Globus pallidus (tissue), 1 donor: ENCODE measurements at regions not wholly inside any gene's neighbourhood (a gene's known extent, or its start where the extent isn't known, plus 50 kb on each side); places are given as distances from the start of the nearest gene placed in this dataset.

ENCODE experiments used
- DNase-seq: peaks from one replicate; pipeline ENCODE4 v3.0.0-alpha.2; 2015; ENCODE audit warnings: low spot score

DNA sequence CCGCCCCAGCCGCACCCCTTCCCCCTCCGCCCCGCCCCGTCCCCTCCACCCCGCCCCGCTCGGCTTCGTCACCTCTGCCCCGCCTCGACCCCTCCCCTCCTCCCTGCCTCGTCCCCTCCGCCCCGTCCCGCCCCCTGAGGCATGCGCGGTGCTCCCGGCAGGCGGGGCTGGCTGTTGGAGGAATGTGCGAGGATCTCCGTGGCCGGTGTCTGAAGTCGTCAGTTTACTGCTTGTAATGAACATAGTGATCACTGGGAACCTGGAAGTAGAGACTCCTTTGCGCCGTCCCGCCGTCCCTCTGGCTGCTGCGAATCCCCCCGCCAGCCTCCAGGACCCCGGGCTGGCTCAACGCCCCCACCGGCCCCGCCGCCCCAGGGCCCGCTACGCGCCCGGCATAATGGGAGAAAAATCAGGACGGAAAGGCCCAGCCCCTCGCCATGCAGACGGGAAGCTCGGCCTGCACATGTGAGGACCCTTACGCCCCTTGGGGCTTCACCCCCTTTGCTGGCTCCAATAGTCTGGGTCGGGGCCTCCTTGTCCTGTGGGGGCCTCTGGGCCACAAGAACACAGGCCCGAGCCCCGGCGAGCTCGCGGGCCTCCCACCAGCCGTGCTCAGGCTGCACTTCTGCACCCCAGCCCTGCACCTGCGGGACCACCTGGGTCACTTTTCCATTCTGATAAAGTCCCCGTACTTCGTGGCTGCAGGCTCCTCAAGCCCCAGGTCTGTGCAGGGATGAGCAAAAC, 743.1 kb downstream of the KCNJ18 start:
- DNase-seq: no peak

DNA sequence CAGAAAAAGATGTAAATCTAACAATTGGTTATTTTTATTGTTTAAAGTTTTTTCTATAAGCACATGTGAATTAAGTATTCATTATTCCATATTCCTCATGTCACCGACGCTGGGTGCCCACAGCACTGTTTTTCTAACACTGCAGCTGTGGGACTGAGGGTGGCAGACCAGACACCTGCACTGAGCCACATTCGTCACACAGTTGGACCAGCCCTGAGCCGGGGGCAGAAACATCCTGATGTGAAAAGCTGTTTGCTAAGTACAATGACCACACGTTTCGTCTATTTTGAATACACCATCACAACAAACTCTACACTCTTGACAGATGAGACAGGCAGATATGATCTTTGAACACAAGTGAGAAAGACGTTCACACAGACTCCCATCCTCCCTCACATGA, 749.5 kb downstream of the KCNJ18 start:
- no peak for DNase-seq

DNA sequence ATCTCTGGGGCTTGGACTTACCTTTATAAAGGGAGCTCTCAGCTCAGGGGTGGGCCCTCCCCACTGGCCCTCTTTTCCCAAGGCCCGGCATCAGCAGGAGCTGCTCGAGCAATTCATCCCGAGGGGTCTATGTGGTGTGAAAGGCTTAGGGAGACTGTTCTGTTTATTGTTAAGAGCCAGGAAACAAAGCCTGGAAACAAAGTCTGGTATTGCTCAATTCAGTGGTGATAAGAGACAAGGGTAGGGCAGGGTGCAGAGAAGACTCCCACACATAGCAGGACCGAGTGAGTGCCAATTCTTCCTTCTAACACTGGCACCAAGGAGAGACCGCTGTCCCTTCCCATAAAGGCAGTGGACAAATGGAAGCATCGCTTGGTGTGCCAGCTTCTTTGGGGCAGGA, 750.7 kb downstream of the KCNJ18 start:
- DNase-seq: no peak

DNA sequence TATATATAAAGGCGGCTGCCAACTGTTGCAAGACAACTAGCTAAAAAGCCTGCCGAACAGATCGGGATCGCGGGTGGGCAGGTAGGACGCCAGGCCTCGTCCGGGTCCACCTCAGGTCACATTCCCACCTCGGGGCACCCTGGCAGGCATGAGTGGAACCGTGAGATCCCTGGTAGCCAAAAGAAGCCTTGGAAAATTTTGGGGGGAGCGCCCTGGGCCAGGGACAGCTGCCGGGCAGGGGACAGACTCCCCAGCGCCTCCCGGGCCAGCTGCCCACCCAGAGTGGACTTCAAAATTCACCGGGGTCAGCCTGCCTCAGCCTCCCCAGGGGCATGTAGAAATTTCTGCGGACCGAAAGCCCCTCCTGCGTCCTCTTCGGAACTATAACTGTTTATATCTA, 760.9 kb downstream of the KCNJ18 start:
- no peak for DNase-seq

GRCh38 chr17:22454070-22454999, 762.0 kb downstream of the KCNJ18 start:
- no peak for DNase-seq

DNA sequence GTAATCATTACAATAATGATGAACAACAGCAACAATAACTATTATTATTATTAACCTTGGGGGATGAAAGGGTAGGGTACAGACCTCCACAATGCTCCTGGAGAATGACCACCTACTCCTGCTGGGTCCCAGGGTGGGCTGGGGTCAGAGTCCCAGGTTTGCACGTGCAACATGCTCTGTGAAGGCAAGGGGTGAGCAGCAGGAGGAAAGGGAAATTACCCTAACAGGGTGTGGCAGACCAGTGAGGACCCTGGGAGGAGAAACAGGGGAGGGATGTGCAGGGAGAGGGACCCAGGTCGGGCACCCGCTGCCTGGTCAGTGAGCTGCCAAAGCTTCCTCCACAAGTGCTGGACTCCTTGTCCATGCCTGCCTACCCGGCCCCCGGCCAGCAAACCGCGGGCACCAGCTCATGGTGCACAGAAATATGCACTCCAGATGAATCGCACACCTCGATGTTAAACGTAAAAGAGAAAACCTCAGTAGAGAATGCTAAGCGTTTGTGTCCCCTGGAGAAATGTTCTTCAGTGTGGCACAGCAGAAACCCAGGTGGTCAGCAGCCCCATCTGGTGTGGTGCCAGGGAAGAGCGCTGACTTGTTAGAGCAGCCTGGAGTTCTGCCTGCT, 767.1 kb downstream of the KCNJ18 start:
- no peak for DNase-seq

GRCh38 chr17:22459953-22460350, 767.6 kb downstream of the KCNJ18 start:
- no peak for DNase-seq

DNA sequence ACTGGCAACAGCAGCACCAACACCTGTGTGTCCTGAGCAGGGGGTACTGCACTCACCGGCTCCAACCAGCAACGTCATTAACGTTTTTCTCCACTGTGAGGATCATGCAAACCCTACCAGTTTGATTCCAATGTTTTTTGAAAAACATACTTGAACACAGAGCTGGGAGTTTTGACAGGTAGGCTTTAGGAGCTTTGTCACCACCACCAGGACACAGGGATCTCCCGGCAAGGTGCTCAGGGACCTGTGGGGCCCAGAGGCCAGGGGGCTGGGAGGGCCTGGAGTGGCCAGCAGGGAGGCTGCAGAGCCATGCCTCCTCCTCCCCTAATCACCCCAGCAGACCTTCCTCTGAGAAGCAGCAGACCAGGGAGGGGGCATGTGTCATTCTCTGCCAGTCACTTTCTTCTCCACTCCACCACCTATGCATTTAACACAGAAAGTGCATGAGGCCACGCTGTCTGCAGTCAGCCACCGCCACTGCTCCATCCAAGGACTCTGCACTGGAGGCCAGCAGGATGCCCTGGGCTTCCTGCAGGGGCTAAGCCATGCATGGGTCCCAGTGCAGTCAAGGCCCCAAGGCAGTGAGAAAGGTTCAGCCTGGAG, 768.2 kb downstream of the KCNJ18 start:
- DNase-seq: no peak

DNA sequence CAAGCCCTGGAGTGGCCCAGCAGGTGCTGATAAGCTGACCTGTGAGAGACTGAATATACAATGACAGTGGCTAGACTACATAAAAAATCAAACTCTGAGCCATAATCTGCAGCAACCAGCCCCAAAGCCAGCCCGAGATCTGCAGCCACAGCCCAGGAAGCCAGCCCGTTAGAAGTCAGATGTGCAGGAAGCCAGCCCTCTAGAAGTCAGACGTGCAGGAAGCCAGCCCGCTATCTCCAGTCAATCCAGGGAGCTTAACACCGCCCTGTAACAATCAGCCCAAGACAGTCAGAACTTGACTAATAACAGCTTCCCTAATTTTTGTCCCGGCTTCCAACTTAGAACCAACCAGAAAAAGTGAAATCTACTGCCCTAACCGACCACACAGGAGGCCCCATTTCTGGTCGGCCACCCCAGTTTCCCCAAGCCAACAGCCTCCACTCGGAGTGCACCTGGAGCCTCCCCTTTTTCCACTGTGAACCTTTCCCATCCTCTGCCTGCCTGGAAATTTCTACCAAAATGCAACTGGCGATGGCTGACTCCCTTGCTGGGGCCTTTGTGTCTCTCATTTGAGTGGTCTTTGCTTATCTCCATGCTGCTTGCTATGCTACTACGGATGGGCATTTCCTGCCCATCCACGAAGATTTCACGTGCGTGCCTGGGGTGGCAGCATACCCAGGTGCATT, 769.3 kb downstream of the KCNJ18 start:
- DNase-seq: no peak

- DNase-seq: no peak
Observed at GRCh38 chr17:22462461-22462860, 770.1 kb downstream of the KCNJ18 start.

- DNase-seq: no peak
Observed at GRCh38 chr17:22463110-22463850, 771.0 kb downstream of the KCNJ18 start.

- no peak for DNase-seq
Observed at GRCh38 chr17:22464041-22464440, 771.7 kb downstream of the KCNJ18 start.

GRCh38 chr17:22467720-22468119, 775.4 kb downstream of the KCNJ18 start:
- no peak for DNase-seq

DNA sequence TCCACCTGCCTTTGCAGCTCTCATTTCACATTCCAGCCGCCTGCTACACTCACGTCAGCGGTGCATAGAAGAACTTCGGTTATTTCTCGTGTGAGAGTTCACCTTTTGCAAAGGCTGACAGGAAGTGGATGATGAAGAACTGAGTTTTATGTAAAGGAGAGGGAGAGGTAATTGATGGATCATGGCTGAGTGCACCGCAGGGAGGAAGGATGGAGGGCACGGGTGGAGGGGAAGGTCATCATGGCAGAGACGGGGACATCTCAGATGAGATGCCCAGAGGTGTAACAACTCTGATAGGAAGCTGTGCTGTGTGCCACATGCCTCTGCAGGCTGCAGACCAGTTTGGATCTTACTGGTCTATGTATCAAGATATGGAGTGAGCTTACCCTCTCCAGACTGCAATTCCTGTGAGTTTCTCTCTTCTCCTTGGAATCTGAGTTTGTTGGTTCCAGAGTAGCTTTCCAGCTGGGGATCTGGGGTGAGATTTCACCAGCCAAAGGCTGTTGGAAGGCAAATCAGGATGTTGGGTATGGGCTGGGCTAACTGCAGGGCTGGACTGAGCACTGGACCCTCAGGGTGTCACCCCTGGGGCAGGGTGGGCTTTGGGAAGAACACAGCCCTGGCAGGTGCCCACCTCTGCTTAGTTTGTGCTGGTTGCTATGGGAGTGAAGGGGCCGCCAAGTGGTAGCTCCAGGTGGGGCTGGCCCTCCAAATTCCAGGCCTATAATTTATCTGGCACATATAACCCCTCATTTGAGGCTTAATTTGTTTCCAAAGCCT, 777.0 kb downstream of the KCNJ18 start:
- DNase-seq: no peak

GRCh38 chr17:22469941-22470340, 777.6 kb downstream of the KCNJ18 start:
- no peak for DNase-seq

GRCh38 chr17:22470411-22471175, 778.3 kb downstream of the KCNJ18 start:
- DNase-seq: no peak

DNA sequence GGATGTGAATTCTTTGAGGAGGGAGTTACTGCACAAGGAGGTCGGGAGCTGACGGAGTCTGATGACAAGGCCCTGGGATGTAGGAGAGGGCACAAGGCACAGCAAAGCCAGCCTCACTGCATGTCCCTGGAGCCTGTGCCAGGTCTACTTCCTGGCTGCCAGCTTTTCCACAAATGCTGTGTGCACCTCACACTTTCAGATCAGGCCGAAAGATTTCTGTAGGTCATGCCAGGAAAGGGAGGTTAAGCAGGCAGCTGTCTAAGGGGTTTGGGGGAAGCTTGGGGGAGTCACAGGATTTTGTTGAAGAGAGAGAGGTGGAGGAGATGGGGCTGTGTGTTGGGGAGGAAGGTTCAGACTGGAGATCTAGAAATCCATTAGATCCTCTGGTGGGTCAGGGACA, 792.5 kb downstream of the KCNJ18 start:
- no peak for DNase-seq

- DNase-seq: no peak
Observed at GRCh38 chr17:22490399-22490798, 798.1 kb downstream of the KCNJ18 start.

- DNase-seq: no peak
Observed at GRCh38 chr17:22492331-22492730, 800.0 kb downstream of the KCNJ18 start.

DNA sequence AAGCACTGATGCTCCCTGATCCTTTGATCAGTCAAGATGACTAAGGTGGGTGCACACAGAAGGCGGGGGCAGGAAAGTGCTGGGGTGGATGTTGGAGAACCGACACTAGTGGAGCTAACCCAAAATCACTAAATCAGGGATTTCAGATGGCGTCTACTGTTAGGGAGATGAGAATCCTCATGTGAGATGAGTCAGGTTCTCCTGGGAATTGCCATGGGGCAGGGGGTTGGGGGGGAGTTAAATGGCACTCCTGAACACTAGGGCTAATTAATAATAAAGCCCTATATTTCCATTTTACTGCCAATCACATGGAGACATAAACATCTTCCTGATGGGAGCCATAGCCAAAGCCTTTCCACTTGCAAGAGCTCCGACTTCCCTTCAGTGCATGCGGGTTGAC, 804.1 kb downstream of the KCNJ18 start:
- no peak for DNase-seq
